ENCODE measurements at regions not wholly inside any gene's neighbourhood (a gene's known extent, or its start where the extent isn't known, plus 50 kb on each side); places are given as distances from the start of the nearest gene placed in this dataset.
"Not testable (repeated sequence)": the region's sequence is repeated elsewhere in the genome, so short reads cannot be mapped to it uniquely, and the experiment has no call there.

DNA sequence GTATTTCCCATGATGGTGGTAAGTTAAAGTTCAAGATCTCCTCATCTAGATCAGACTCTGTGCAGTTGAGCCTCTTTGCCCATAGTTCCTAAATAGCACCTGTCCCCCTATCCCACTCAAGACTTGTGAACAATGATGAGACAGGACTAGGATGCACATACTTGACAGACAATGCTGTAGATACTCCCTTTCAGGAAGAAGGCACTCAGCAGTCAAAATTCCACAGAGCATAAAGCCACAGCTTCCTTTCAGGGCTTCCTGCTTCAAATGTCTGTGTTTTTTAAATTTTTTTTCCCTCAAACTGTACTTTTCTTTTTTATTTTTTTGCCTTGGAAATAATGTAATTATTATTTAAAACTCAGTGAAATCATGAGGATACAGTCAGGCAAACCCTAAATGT is 1305.3 kb downstream of the RPIA start:
- TF ChIP-seq, protein P1, sequence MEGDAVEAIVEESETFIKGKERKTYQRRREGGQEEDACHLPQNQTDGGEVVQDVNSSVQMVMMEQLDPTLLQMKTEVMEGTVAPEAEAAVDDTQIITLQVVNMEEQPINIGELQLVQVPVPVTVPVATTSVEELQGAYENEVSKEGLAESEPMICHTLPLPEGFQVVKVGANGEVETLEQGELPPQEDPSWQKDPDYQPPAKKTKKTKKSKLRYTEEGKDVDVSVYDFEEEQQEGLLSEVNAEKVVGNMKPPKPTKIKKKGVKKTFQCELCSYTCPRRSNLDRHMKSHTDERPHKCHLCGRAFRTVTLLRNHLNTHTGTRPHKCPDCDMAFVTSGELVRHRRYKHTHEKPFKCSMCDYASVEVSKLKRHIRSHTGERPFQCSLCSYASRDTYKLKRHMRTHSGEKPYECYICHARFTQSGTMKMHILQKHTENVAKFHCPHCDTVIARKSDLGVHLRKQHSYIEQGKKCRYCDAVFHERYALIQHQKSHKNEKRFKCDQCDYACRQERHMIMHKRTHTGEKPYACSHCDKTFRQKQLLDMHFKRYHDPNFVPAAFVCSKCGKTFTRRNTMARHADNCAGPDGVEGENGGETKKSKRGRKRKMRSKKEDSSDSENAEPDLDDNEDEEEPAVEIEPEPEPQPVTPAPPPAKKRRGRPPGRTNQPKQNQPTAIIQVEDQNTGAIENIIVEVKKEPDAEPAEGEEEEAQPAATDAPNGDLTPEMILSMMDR (conservative IDR thresholded peaks at IDR 0.05; ENCODE audit: low read depth, low read length): not testable (repeated sequence)
- TF ChIP-seq EZH2phosphoT487 (IDR thresholded peaks at IDR 0.05; ENCODE audit: borderline replicate concordance, low read length): not testable (repeated sequence)

Measured in PC-3 (cell line).